Breast epithelium (tissue), 3 donors: ENCODE measurements at regions not wholly inside any gene's neighbourhood (a gene's known extent, or its start where the extent isn't known, plus 50 kb on each side); places are given as distances from the start of the nearest gene placed in this dataset.

Experiments
- POLR2A ChIP-seq: fragments of 450-650 bp; IDR thresholded peaks from one replicate; pipeline ENCODE4 v1.6.1; 2016; ENCODE audit warnings: antibody characterized with exemption, mild to moderate bottlenecking, moderate library complexity
- TF ChIP-seq, protein P1 (sequence below), 3 donors: fragments of 450-650 bp; IDR thresholded peaks; one replicate each; pipeline ENCODE4 v1.5.1; 2016 to 2017; ENCODE audit warnings: antibody characterized with exemption in 3 of 3, mild to moderate bottlenecking in 3 of 3, moderate library complexity in 3 of 3

DNA sequence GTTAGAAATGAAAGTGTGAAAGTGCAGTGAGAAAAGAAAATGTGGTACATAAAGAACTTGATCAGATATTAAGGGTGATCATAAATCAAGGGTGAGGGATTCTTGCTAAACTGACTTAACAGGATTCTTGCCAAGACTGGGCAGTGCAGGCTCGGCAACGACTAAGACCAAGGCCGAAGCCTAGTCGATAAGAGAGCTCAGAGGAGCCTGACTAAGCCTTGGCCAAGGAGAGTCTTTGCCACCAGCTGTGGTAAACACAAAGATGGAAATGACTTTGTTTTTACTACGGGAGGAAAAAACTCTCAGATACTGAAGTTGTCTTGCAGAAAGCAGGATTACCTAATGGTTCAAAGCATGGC is 196.6 kb downstream of the LY86 start:
- TF ChIP-seq, protein P1, sequence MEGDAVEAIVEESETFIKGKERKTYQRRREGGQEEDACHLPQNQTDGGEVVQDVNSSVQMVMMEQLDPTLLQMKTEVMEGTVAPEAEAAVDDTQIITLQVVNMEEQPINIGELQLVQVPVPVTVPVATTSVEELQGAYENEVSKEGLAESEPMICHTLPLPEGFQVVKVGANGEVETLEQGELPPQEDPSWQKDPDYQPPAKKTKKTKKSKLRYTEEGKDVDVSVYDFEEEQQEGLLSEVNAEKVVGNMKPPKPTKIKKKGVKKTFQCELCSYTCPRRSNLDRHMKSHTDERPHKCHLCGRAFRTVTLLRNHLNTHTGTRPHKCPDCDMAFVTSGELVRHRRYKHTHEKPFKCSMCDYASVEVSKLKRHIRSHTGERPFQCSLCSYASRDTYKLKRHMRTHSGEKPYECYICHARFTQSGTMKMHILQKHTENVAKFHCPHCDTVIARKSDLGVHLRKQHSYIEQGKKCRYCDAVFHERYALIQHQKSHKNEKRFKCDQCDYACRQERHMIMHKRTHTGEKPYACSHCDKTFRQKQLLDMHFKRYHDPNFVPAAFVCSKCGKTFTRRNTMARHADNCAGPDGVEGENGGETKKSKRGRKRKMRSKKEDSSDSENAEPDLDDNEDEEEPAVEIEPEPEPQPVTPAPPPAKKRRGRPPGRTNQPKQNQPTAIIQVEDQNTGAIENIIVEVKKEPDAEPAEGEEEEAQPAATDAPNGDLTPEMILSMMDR (IDR thresholded peaks at IDR 0.05) = no peak
- TF ChIP-seq POLR2A = no peak
